VCaP (cell line): ENCODE measurements at regions not wholly inside any gene's neighbourhood (a gene's known extent, or its start where the extent isn't known, plus 50 kb on each side); places are given as distances from the start of the nearest gene placed in this dataset.

ENCODE experiments used
- H3K27ac ChIP-seq: fragments of 450-650 bp; 2 replicates; pipeline ENCODE4 v1.5.1; 2017
- CTCF ChIP-seq: fragments of 450-650 bp; conservative IDR thresholded peaks from 2 replicates; pipeline ENCODE4 v1.5.1; 2017; ENCODE audit warnings: mild to moderate bottlenecking, moderate library complexity

- H3K27ac ChIP-seq = no peak overlapping the region
- TF ChIP-seq CTCF = no peak
These were observed 229.9 kb upstream of the FOXN3 start for GRCh38 chr14:89646971-89647370.

- no peak overlapping the region for H3K27ac ChIP-seq
- TF ChIP-seq CTCF = no peak
These were observed 227.6 kb upstream of the FOXN3 start for GRCh38 chr14:89644641-89645040.

GRCh38 chr14:89641495-89642175, 224.6 kb upstream of the FOXN3 start:
- no peak overlapping the region for H3K27ac ChIP-seq
- TF ChIP-seq CTCF = no peak

GRCh38 chr14:89640141-89640540, 223.1 kb upstream of the FOXN3 start:
- H3K27ac ChIP-seq = no peak overlapping the region
- TF ChIP-seq CTCF = no peak

- H3K27ac ChIP-seq = no peak overlapping the region
- no peak for TF ChIP-seq CTCF
These were observed 222.7 kb upstream of the FOXN3 start for GRCh38 chr14:89639687-89640086.

GRCh38 chr14:89638891-89639290, 221.9 kb upstream of the FOXN3 start:
- no peak overlapping the region for H3K27ac ChIP-seq
- no peak for TF ChIP-seq CTCF

GRCh38 chr14:89637581-89637980, 220.5 kb upstream of the FOXN3 start:
- TF ChIP-seq CTCF = no peak
- H3K27ac ChIP-seq = no peak overlapping the region
